ENCODE measurements at regions not wholly inside any gene's neighbourhood (a gene's known extent, or its start where the extent isn't known, plus 50 kb on each side); places are given as distances from the start of the nearest gene placed in this dataset.

GRCh38 chr13:38283346-38283745 lies 66.3 kb upstream of the UFM1 start:
- no peak for TF ChIP-seq POLR2A (IDR thresholded peaks at IDR 0.05)
- no peak for TF ChIP-seq CTCF (IDR thresholded peaks at IDR 0.05)
